LNCaP clone FGC (cell line): ENCODE measurements at regions not wholly inside any gene's neighbourhood (a gene's known extent, or its start where the extent isn't known, plus 50 kb on each side); places are given as distances from the start of the nearest gene placed in this dataset.

ENCODE experiments used
- DNase-seq: peaks from one replicate; pipeline ENCODE4 v3.0.0-alpha.2; 2011; ENCODE audit warnings: low read depth
- H3K4me3 ChIP-seq: 2 replicates; pipeline ENCODE4 v1.5.1; 2011; ENCODE audit warnings: mild to moderate bottlenecking, low read depth, low read length, control low read depth
- CTCF ChIP-seq: IDR thresholded peaks from 2 replicates; pipeline ENCODE4 v1.5.1; 2012; ENCODE audit warnings: mild to moderate bottlenecking; ENCODE audit not compliant: control insufficient read depth, insufficient read depth; ENCODE audit errors: extremely low read depth

GRCh38 chr1:101745551-101746270 is 251.0 kb downstream of the OLFM3 start:
- no peak for DNase-seq
- no peak for TF ChIP-seq CTCF
- H3K4me3 ChIP-seq, result no peak overlapping the region

GRCh38 chr1:101748077-101748476 is 248.6 kb downstream of the OLFM3 start:
- no peak for TF ChIP-seq CTCF
- no peak for DNase-seq
- no peak overlapping the region for H3K4me3 ChIP-seq
